Adipose tissue (tissue), 3 donors: ENCODE measurements at regions not wholly inside any gene's neighbourhood (a gene's known extent, or its start where the extent isn't known, plus 50 kb on each side); places are given as distances from the start of the nearest gene placed in this dataset.
"Not testable (repeated sequence)": the region's sequence is repeated elsewhere in the genome, so short reads cannot be mapped to it uniquely, and the experiment has no call there.

Experiments
- H3K27ac ChIP-seq: one replicate; pipeline ENCODE4 v1.5.1; 2013; ENCODE audit warnings: low read depth, low read length
- WGBS, 3 donors: extraction: QIAGEN DNeasy Blood & Tissue Kit; methylation state at CpG; one replicate each; pipeline ENCODE4 v1.1.7; 2013; 5-methylcytosine and 5-hydroxymethylcytosine counted together
- donor health status: healthy with polysubstance abuse.
- donor health status: Bipolar disorder and iron deficiency.
- donor health status: healthy.

- no peak overlapping the region for H3K27ac ChIP-seq
- WGBS, 3 donors: 94 to 99% (median 97%) methylated on average over 1 of the region's 1 CpG
Measured at GRCh38 chr2:144114760-144115159, 405.2 kb downstream of the ZEB2 start.

DNA sequence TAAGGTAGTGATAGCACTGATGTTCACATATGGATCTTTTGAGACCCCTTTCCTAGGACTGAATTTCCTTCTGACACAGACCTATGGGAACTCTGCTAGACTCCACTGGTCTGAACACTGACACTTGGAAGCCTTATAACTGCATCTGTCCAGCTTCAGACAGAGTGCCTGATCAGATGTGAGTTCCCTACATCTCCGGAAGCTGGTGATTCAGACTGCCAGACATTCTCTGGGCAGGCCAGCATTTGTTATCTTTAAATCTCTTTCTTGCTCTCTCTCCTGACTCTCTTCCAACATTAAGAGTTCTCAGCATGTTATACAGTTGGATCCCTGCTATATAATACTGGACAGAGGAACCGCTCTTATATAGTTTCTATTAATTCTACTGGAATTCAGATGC is 408.5 kb downstream of the ZEB2 start:
- WGBS, 3 donors: 84 to 88% (median 86%) methylated on average over 2 of the region's 2 CpGs
- no peak overlapping the region for H3K27ac ChIP-seq

DNA sequence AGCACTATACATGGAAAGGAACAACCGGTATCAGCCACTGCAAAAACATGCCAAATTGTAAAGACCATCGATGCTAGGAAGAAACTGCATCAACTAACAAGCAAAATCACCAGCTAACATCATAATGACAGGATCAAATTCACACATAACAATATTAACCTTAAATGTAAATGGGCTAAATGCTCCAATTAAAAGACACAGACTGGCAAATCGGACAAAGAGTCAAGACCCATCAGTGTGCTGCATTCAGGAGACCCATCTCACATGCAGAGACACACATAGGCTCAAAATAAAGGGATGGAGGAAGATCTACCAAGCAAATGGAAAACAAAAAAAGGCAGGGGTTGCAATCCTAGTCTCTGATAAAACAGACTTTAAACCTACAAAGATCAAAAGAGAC is 413.8 kb downstream of the ZEB2 start:
- WGBS, 3 donors: 93 to 100% (median 94%) methylated on average over 3 of the region's 3 CpGs
- not testable (repeated sequence) for H3K27ac ChIP-seq

GRCh38 chr2:144102386-144102785 is 417.5 kb downstream of the ZEB2 start:
- H3K27ac ChIP-seq: no peak overlapping the region
- 90 to 98% (median 90%) methylated on average over 2 of the region's 2 CpGs for WGBS, 3 donors

- WGBS, 3 donors: 65 to 84% (median 82%) methylated on average over 6 of the region's 6 CpGs
- no peak overlapping the region for H3K27ac ChIP-seq
Measured at GRCh38 chr2:144099780-144100377, 420.0 kb downstream of the ZEB2 start.

DNA sequence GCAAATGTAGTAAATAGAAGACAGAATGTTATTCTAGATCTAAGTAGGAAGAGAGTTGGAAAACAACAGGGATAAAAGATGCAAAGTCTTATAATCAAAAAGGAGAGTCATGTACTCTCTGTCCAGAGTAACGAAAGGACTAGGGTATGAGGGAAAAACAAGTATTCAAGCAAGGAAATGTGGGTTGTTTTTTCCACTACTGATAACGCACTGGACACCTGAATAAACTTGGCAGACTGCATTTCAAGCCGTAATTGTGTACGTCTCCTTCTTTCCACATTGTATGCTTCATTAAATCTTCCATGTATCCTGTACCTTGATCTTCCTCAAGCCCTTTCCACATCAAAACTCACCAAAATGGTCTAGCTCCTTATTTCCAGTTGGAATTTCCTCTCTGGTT is 420.6 kb downstream of the ZEB2 start:
- no peak overlapping the region for H3K27ac ChIP-seq
- WGBS, 3 donors: 43 to 95% (median 83%) methylated on average over 4 of the region's 4 CpGs

DNA sequence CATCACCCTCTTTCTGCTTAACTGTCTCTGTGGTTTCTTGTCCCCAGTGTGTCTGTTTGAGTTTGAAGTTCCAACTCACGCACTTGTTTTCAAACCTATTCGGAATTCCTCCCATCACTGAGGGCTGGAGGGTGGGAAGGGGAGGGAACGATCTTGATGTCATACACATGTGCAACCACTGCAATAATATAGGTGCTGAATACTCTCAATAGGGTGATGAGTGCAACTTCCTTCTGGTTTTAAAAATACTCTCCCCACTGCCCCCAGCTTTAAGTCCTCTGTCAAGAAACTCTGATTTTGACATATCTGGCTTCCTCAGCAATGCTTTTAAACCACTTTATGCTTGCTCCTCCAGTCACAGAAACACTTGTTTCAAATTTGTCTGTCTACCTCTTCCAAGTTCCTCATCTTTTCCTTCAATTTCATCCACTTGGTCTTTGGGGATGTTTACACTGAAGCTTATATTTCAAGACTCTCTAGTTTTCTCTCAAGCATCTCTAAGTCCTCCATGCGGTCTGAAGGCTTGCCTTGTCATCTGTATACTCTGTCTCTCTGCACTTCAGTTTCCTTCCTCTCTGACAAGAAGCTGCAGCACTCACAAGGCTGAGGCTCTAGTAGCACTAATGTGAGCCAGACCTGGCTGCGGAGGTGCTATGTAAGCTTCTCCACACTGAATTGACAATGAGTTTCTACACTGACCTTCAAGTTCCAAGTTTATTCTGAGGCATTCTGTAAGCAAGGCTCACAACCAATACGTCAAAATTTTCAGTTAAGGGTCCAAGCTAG is 422.3 kb downstream of the ZEB2 start:
- 69 to 85% (median 71%) methylated on average over 6 of the region's 6 CpGs for WGBS, 3 donors
- no peak overlapping the region for H3K27ac ChIP-seq

- H3K27ac ChIP-seq: no peak overlapping the region
- WGBS, 3 donors: 94 to 98% (median 95%) methylated on average over 2 of the region's 2 CpGs
Measured at GRCh38 chr2:144096531-144096930, 423.4 kb downstream of the ZEB2 start.

- 91 to 95% (median 94%) methylated on average over 5 of the region's 5 CpGs for WGBS, 3 donors
- H3K27ac ChIP-seq: no peak overlapping the region
Measured at GRCh38 chr2:144094408-144095151, 425.3 kb downstream of the ZEB2 start.

- H3K27ac ChIP-seq: no peak overlapping the region
- 96 to 99% (median 99%) methylated on average over 3 of the region's 3 CpGs for WGBS, 3 donors
Measured at GRCh38 chr2:144091622-144092021, 428.3 kb downstream of the ZEB2 start.

GRCh38 chr2:144088863-144089262 is 431.1 kb downstream of the ZEB2 start:
- H3K27ac ChIP-seq: no peak overlapping the region

GRCh38 chr2:144086965-144087364 is 433.0 kb downstream of the ZEB2 start:
- no peak overlapping the region for H3K27ac ChIP-seq

- 93 to 95% (median 94%) methylated on average over 3 of the region's 3 CpGs for WGBS, 3 donors
- H3K27ac ChIP-seq: no peak overlapping the region
Measured at GRCh38 chr2:144085016-144085415, 434.9 kb downstream of the ZEB2 start.

DNA sequence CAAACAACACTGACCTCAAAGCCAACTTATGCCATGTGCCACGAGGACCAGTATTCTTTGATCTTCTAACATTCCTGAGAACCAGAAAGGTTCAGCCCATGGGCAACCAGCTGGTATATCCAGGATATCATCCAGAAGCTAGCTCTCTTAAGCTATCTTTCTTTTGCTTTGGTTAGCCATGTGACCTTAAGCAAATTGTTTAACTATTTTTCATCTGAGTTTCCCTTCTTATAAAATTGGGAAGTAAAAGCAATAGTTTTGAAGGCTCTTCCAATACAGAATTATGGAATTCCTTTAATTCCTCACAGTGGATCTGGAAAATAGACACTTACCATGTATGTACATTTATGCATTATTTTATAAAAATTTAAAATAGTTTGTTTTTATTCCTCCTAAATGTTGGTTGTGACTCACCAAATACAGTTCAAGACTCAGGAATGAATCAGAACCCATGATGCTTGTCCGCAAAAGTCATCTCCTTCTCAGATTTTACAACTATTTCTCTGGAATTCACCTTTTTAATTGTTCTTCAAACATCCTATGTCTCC is 435.7 kb downstream of the ZEB2 start:
- 77 to 92% (median 91%) methylated on average over 2 of the region's 2 CpGs for WGBS, 3 donors
- no peak overlapping the region for H3K27ac ChIP-seq

GRCh38 chr2:144083211-144083610 is 436.7 kb downstream of the ZEB2 start:
- WGBS, 3 donors: 93 to 96% (median 96%) methylated on average over 1 of the region's 1 CpG
- H3K27ac ChIP-seq: no peak overlapping the region

DNA sequence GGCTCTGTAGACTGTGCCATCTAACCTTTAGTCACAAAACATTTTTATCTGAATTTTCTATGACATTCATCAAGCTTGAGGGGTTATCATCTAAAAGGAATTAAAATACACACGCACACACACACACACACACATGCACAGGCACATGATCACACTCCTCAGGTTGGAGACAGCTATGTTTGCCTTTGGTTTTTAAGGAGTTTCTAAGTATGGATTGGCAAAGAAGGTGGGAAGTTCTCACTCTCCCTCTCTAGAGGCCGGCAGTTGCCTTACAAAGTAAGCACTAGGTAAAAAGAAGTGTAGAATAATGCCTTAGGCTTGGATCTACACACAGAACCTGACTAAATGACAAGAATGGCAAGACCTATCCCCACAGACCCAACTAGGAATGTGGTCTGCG is 437.1 kb downstream of the ZEB2 start:
- WGBS, 3 donors: 97 to 99% (median 97%) methylated on average over 3 of the region's 3 CpGs

GRCh38 chr2:144082327-144082726 is 437.6 kb downstream of the ZEB2 start:
- H3K27ac ChIP-seq: no peak overlapping the region

More for the DNA sequence above, 437.1 kb downstream of the ZEB2 start:
- H3K27ac ChIP-seq: no peak overlapping the region

DNA sequence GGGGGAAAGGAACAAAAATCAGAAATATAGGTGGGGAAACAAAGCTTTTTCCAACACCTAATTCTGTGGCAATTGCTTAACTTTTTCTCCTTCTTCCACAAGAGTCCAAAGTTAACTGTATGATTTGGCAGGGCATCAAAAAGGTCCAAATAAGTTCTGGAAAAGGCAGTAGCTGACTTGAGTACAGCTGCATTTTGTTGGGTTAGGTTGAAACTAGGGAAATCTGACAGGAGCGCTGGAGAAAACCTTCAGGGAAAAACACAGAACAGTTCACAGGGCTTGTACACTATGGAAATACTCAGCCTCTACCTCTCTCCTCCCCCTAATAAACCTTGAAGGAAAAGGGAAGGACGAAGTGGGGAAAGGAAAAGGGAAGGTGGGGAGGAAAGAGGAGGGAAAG is 438.6 kb downstream of the ZEB2 start:
- no peak overlapping the region for H3K27ac ChIP-seq
- WGBS, 3 donors: 75 to 90% (median 79%) methylated on average over 2 of the region's 2 CpGs

DNA sequence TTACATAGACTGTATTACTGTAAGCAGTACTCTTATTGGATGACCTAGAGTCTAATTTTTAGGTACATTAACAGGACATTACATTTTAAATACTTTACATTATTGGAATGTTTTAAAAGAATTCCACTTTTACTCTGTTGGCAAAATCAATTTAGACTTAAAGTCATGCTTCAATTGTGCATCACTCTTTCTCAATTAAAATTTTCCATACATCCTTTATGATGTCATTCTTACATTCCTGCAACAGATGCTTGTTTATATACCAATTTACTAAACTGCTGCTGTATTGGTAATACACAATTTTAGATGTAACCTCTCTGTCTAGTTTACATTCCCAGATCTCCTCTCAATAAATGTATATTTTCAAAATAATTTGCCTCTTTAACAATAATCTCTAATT is 440.1 kb downstream of the ZEB2 start:
- no peak overlapping the region for H3K27ac ChIP-seq
